ENCODE measurements at regions not wholly inside any gene's neighbourhood (a gene's known extent, or its start where the extent isn't known, plus 50 kb on each side); places are given as distances from the start of the nearest gene placed in this dataset.

- no peak for DNase-seq
These were observed 229.5 kb downstream of the UBE3D start for GRCh38 chr6:82836022-82836575.

GRCh38 chr6:82840571-82840970 is 225.1 kb downstream of the UBE3D start:
- DNase-seq: no peak

GRCh38 chr6:82841309-82841708 is 224.3 kb downstream of the UBE3D start:
- DNase-seq: no peak

Data from NCI-H2081 (cell line).